Adipocyte (in vitro differentiated cells): ENCODE measurements at regions not wholly inside any gene's neighbourhood (a gene's known extent, or its start where the extent isn't known, plus 50 kb on each side); places are given as distances from the start of the nearest gene placed in this dataset.

Experiments used
- DNase-seq: peaks from one replicate; pipeline ENCODE4 v3.0.0-alpha.2; 2015; ENCODE audit warnings: low read depth
- H3K27me3 ChIP-seq: replicated peaks from 2 replicates; pipeline ENCODE4 v1.7.0; 2013; ENCODE audit warnings: mild to moderate bottlenecking, low read length, moderate library complexity; ENCODE audit not compliant: control insufficient read depth, insufficient read depth
- H3K36me3 ChIP-seq: 2 replicates; pipeline ENCODE4 v1.7.0; 2013; ENCODE audit warnings: low read length, mild to moderate bottlenecking, moderate library complexity; ENCODE audit not compliant: control insufficient read depth, insufficient read depth, severe bottlenecking
- H3K4me1 ChIP-seq: 2 replicates; pipeline ENCODE4 v1.7.0; 2013; ENCODE audit warnings: mild to moderate bottlenecking, low read length, moderate library complexity; ENCODE audit not compliant: control insufficient read depth, insufficient read depth
- H3K4me3 ChIP-seq: 2 replicates; pipeline ENCODE4 v1.7.0; 2013; ENCODE audit warnings: mild to moderate bottlenecking, low read length, moderate library complexity
- H3K9ac ChIP-seq: 2 replicates; pipeline ENCODE4 v1.7.0; 2013; ENCODE audit warnings: mild to moderate bottlenecking, low read length, moderate library complexity
- H3K9me3 ChIP-seq: 2 replicates; pipeline ENCODE4 v1.7.0; 2013; ENCODE audit warnings: mild to moderate bottlenecking, low read length, moderate library complexity; ENCODE audit not compliant: control insufficient read depth

- no peaks in the 10 kb centered on the region for H3K27me3 ChIP-seq
- no peak overlapping the region for H3K9ac ChIP-seq
- H3K4me3 ChIP-seq: no peak overlapping the region
- no peaks in the 10 kb centered on the region for H3K36me3 ChIP-seq
- H3K4me1 ChIP-seq: peaks cover 34% of the 10 kb centered on the region
- no peaks in the 10 kb centered on the region for H3K9me3 ChIP-seq
- DNase-seq: no peak
These were observed 107.5 kb upstream of the SERPINE2 start for GRCh38 chr2:224146356-224147160.

DNA sequence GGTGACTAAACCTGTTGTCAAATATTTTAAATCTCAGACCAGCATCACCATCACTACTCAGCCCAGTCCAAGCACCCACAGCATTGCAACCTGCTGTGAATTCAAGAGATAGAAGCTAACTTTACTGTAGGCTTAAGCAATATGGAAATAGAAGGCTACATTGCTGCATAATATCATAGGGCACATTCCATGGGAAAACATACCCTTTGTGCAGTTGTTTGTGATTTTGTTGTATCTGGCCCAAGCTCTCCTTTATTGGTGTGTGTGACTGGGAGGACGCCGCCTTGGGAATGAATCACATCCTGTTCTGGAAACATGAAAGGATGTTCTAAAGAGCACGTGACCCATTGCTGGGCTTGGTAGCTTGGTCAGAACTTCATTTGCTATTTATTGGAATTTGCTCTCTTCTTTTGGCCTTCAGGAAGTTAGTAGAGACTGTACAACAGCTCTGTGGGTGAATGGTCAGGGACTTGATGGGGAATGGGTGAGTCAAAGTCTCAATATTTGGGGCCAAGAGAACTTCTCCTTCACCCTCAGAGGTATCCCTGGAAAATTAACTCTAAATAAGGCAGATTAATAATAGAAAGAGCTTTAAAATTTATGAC, 106.8 kb upstream of the SERPINE2 start:
- H3K36me3 ChIP-seq: no peaks in the 10 kb centered on the region
- peak; percentile 72 for DNase-seq
- peaks cover 30% of the 10 kb centered on the region for H3K4me1 ChIP-seq
- no peaks in the 10 kb centered on the region for H3K27me3 ChIP-seq
- no peaks in the 10 kb centered on the region for H3K9me3 ChIP-seq
- H3K4me3 ChIP-seq: no peak overlapping the region
- no peak overlapping the region for H3K9ac ChIP-seq

- H3K27me3 ChIP-seq: no peaks in the 10 kb centered on the region
- H3K9me3 ChIP-seq: no peaks in the 10 kb centered on the region
- no peak overlapping the region for H3K4me3 ChIP-seq
- no peak for DNase-seq
- peaks cover 30% of the 10 kb centered on the region for H3K4me1 ChIP-seq
- no peaks in the 10 kb centered on the region for H3K36me3 ChIP-seq
- peak overlapping the region; percentile 32 for H3K9ac ChIP-seq
These were observed 104.4 kb upstream of the SERPINE2 start for GRCh38 chr2:224143526-224143925.

GRCh38 chr2:224142397-224143312, 103.6 kb upstream of the SERPINE2 start:
- Histone ChIP-seq H3K4me3 (no peak overlapping the region), H3K4me1 (peaks cover 30% of the 10 kb centered on the region), H3K9me3 (no peaks in the 10 kb centered on the region), H3K27me3 (no peaks in the 10 kb centered on the region), H3K36me3 (no peaks in the 10 kb centered on the region), H3K9ac (peak overlapping the region; percentile 32)
- DNase-seq: peak; percentile 74

DNA sequence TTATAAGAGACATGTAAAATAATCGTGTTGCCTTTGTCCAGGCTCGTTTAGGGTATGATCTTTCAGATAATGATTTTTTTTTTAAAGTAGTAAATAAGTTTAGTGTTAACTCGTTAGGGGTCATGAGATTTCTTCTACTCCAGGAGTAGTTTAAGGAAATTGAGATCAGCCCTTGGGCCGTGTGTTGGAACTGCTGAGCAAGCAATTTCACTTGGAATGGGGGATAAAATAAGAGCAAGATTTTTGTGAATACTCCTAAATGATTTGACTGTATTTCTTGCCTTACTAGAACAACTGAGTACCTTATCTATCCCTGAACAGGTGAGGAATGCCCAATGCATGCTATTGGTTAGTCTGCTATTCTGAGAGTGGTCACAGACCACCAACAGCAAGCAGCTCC, 102.2 kb upstream of the SERPINE2 start:
- no peak overlapping the region for H3K4me3 ChIP-seq
- no peak overlapping the region for H3K9ac ChIP-seq
- no peaks in the 10 kb centered on the region for H3K27me3 ChIP-seq
- H3K4me1 ChIP-seq: peaks cover 23% of the 10 kb centered on the region
- H3K9me3 ChIP-seq: no peaks in the 10 kb centered on the region
- DNase-seq: no peak
- no peaks in the 10 kb centered on the region for H3K36me3 ChIP-seq

DNA sequence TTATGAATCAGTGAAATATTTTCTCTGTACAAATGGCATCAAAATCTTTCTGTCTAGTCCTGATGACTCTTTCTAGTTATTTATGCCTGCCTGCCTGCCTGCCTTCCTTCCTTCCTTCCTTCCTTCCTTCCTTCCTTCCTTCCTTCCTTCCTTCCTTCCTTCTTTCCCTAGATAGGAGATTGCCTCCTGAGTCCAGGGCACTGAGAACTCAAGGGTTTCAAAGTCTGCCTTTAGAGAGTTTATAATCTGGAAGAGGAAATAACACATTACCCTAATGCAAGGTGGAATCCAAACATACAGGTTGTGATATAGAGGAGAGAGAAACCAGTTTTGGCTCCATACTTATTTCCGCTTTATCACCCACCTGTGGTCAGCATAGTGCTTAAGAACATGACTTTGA, 98.1 kb upstream of the SERPINE2 start:
- Histone ChIP-seq H3K9ac (no peak overlapping the region), H3K27me3 (no peaks in the 10 kb centered on the region), H3K9me3 (no peaks in the 10 kb centered on the region), H3K36me3 (no peaks in the 10 kb centered on the region), H3K4me1 (peaks cover 3% of the 10 kb centered on the region), H3K4me3 (no peak overlapping the region)
- DNase-seq: no peak

DNA sequence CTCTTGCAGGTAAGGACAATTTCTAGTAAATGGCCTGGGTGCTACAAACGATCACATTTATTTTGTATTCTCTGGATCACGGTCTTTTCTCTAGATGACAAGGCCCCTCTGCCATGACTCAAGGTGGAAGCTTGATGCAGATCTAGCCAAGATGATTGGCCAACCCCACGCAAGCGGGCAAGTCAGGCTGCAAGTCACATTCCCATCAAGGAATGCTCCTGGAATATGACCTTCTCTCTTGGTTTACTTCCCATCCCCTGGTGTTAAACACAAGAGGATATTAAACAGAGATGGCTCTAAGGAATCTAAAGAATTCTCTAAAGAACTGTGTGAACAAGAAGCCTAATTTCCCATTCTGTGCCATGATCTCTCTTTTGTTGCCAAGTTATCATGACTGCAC, 97.3 kb upstream of the SERPINE2 start:
- no peak for DNase-seq
- Histone ChIP-seq H3K9ac (no peak overlapping the region), H3K4me3 (no peak overlapping the region), H3K4me1 (no peaks in the 10 kb centered on the region), H3K36me3 (no peaks in the 10 kb centered on the region), H3K27me3 (no peaks in the 10 kb centered on the region), H3K9me3 (no peaks in the 10 kb centered on the region)

- H3K4me3 ChIP-seq: no peak overlapping the region
- no peaks in the 10 kb centered on the region for H3K27me3 ChIP-seq
- DNase-seq: no peak
- H3K36me3 ChIP-seq: no peaks in the 10 kb centered on the region
- H3K9ac ChIP-seq: no peak overlapping the region
- H3K4me1 ChIP-seq: no peaks in the 10 kb centered on the region
- no peaks in the 10 kb centered on the region for H3K9me3 ChIP-seq
These were observed 96.8 kb upstream of the SERPINE2 start for GRCh38 chr2:224135881-224136280.

DNA sequence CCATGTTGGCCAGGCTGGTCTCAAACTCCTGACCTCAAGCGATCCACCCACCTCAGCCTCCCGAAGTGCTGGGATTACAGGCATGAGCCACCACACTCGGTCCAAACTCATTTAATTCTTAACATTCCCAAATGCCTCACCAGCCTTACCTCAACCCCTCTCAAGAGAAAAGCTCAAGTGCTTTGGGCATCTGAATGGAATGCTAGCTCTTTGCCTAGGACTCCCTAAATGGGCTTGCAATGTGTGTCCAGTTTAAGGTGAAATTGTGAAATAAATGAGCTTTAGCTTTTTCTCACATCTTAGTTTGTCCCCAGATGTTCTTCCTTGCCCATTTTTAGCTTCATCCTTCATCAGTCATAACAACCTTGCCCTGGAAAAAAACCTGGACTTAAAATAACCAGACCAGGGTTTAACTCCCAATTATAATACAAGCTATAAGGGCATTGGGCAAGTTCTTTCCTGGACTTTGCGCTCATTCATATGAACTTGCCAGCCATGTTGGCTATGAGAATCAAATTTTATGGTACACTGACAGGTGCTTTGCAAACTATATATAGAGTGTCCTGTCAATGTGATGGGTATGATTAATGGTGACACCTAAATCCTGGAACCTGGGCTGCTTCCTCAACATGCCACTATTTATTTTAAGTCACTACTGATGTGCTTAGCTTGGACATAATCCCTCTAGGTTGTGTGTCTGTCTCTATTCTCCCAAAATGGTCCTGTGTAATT, 95.1 kb upstream of the SERPINE2 start:
- H3K36me3 ChIP-seq: no peaks in the 10 kb centered on the region
- no peaks in the 10 kb centered on the region for H3K27me3 ChIP-seq
- H3K9ac ChIP-seq: no peak overlapping the region
- no peaks in the 10 kb centered on the region for H3K9me3 ChIP-seq
- H3K4me1 ChIP-seq: no peaks in the 10 kb centered on the region
- H3K4me3 ChIP-seq: no peak overlapping the region
- no peak for DNase-seq

- Histone ChIP-seq H3K4me1 (peaks cover 5% of the 10 kb centered on the region), H3K27me3 (no peaks in the 10 kb centered on the region)
These were observed 94.3 kb upstream of the SERPINE2 start for GRCh38 chr2:224133387-224133786.

More at GRCh38 chr2:224133387-224133786, 94.3 kb upstream of the SERPINE2 start:
- Histone ChIP-seq H3K36me3 (no peaks in the 10 kb centered on the region), H3K9me3 (no peaks in the 10 kb centered on the region), H3K4me3 (no peak overlapping the region), H3K9ac (no peak overlapping the region)
- DNase-seq: no peak
